ENCODE measurements at regions not wholly inside any gene's neighbourhood (a gene's known extent, or its start where the extent isn't known, plus 50 kb on each side); places are given as distances from the start of the nearest gene placed in this dataset.
A peak's percentile ranks its signal among the peaks of the same experiment; 100 is the strongest.

DNA sequence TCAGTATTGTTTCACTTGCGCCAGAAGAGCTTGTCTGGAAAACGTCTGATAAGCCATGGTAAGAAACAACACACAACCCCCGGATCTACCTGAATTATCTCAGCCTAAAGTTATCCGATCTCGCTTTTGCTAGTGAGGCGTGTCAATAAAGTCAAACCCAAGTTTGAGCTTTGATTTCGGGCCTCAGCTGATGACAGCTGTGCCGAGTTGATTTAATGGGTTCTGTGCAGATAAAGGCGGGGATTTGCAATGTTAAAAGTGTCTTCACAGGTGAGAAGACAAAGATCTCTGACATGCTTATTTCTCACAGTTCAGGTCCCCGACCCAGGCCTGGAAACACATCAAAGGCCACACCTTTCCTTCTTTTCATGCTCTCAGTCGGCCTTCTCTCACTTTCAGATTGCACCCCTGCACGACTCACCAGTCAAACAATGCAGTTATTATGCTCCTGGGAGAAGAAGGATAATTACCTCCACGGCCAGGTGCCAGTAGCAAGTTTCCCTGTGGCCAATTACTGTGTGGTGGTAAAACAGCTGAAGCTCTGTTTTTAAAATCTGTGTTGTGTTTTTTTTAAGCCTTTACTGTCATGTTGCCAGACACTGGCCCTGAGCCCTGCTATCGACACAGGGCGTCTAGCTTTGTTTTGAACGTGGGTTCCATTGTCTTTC is 245.3 kb upstream of the RUNX1 start:
- no peak overlapping the region for H3K4me2 ChIP-seq (ENCODE audit: insufficient read depth, low read length)
- no peak overlapping the region for H3K4me3 ChIP-seq (replicated peaks in 1 of 3; ENCODE audit: insufficient read depth in 1 of 3, low read depth in 1 of 3, low read length in 3 of 3)
- H2AFZ ChIP-seq (ENCODE audit: low read depth, low read length): no peak overlapping the region
- CTCF ChIA-PET: interaction anchor here (0.8 to 1.6 kb wide), 5 partner anchors 24 to 322 kb away, joined by 3 to 4 read pairs (median 3); no protein-coding TSS in a partner anchor
- BruUV-seq (replicated peaks): no TSS peak
- intact Hi-C loops (cut with micrococcal nuclease) (no loop called here), dilution Hi-C loops (cut with MboI; ENCODE audit: extremely low pct_ligation_motif_present, low sequenced_read_pairs) (no loop called here)
- TF ChIP-seq MYC (IDR thresholded peaks at IDR 0.05; ENCODE audit: low read depth, low read length) (no peak), EZH2 (IDR thresholded peaks at IDR 0.05; ENCODE audit: borderline replicate concordance, low read depth, low read length, severe bottlenecking) (no peak), GATA2 (IDR thresholded peaks at IDR 0.05; ENCODE audit: insufficient read depth, insufficient read length, low read depth, low read length) (no peak), POLR2AphosphoS5 (IDR thresholded peaks at IDR 0.05; ENCODE audit: insufficient read depth, low read depth, low read length) (no peak), POLR2A (IDR thresholded peaks at IDR 0.05; ENCODE audit: low read depth, low read length) (no peak), FOS (IDR thresholded peaks at IDR 0.05; ENCODE audit: borderline replicate concordance, insufficient read depth, low read length) (no peak), JUN (IDR thresholded peaks at IDR 0.05; ENCODE audit: borderline replicate concordance, insufficient read depth, insufficient read length, low read depth) (no peak)
- TF ChIP-seq, protein P1, sequence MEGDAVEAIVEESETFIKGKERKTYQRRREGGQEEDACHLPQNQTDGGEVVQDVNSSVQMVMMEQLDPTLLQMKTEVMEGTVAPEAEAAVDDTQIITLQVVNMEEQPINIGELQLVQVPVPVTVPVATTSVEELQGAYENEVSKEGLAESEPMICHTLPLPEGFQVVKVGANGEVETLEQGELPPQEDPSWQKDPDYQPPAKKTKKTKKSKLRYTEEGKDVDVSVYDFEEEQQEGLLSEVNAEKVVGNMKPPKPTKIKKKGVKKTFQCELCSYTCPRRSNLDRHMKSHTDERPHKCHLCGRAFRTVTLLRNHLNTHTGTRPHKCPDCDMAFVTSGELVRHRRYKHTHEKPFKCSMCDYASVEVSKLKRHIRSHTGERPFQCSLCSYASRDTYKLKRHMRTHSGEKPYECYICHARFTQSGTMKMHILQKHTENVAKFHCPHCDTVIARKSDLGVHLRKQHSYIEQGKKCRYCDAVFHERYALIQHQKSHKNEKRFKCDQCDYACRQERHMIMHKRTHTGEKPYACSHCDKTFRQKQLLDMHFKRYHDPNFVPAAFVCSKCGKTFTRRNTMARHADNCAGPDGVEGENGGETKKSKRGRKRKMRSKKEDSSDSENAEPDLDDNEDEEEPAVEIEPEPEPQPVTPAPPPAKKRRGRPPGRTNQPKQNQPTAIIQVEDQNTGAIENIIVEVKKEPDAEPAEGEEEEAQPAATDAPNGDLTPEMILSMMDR (IDR thresholded peaks at IDR 0.05; ENCODE audit: extremely low read depth in 1 of 2, insufficient read depth in 1 of 2, low read depth in 1 of 2, low read length in 2 of 2): no peak
- TF ChIP-seq, protein P2, sequence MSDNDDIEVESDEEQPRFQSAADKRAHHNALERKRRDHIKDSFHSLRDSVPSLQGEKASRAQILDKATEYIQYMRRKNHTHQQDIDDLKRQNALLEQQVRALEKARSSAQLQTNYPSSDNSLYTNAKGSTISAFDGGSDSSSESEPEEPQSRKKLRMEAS (IDR thresholded peaks at IDR 0.05; ENCODE audit: insufficient read depth, insufficient read length): no peak
- H3K9ac ChIP-seq (replicated peaks; ENCODE audit: extremely low read depth, insufficient read depth, low read length): no peak overlapping the region
- H3K79me2 ChIP-seq (ENCODE audit: control insufficient read depth, insufficient read depth, low read length): no peaks in the 10 kb centered on the region
- no peaks in the 10 kb centered on the region for H3K36me3 ChIP-seq (ENCODE audit: control insufficient read depth in 2 of 2, extremely low read depth in 1 of 2, insufficient read depth in 2 of 2, low read length in 2 of 2)
- no peaks in the 10 kb centered on the region for H3K4me1 ChIP-seq (ENCODE audit: control insufficient read depth, extremely low read depth, insufficient read depth, low read length)
- no peaks in the 10 kb centered on the region for H3K27me3 ChIP-seq (ENCODE audit: control insufficient read depth in 2 of 2, insufficient read depth in 2 of 2, low read length in 2 of 2)
- no peaks in the 10 kb centered on the region for H3K9me1 ChIP-seq (replicated peaks; ENCODE audit: control insufficient read depth, extremely low read depth, insufficient read depth, low read length)
- H3K27ac ChIP-seq (ENCODE audit: insufficient read depth, low read depth, low read length): no peak overlapping the region
- H4K20me1 ChIP-seq (replicated peaks; ENCODE audit: control insufficient read depth, extremely low read depth, insufficient read depth, low read length): no peaks in the 10 kb centered on the region
- peak; percentile 35 for DNase-seq (ENCODE audit: low read depth, low spot score)
- H3K9me3 ChIP-seq (replicated peaks; ENCODE audit: control insufficient read depth, insufficient read depth, low read length): no peaks in the 10 kb centered on the region
- FAIRE-seq: peak; percentile 8
- POLR2A ChIA-PET: no interaction called here

Measured in endothelial cell of umbilical vein (primary cell).